ENCODE measurements at regions not wholly inside any gene's neighbourhood (a gene's known extent, or its start where the extent isn't known, plus 50 kb on each side); places are given as distances from the start of the nearest gene placed in this dataset.

- TF ChIP-seq, protein P1, sequence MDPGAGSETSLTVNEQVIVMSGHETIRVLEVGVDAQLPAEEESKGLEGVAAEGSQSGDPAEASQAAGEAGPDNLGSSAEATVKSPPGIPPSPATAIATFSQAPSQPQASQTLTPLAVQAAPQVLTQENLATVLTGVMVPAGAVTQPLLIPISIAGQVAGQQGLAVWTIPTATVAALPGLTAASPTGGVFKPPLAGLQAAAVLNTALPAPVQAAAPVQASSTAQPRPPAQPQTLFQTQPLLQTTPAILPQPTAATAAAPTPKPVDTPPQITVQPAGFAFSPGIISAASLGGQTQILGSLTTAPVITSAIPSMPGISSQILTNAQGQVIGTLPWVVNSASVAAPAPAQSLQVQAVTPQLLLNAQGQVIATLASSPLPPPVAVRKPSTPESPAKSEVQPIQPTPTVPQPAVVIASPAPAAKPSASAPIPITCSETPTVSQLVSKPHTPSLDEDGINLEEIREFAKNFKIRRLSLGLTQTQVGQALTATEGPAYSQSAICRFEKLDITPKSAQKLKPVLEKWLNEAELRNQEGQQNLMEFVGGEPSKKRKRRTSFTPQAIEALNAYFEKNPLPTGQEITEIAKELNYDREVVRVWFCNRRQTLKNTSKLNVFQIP (CRISPR knock-in tag; IDR thresholded peaks at IDR 0.05; ENCODE audit: borderline replicate concordance, low read depth): no peak
Observed at GRCh38 chr2:188138313-188138712, 153.4 kb upstream of the GULP1 start (continued).

- TF ChIP-seq TCF4 (CRISPR knock-in tag; IDR thresholded peaks at IDR 0.05; ENCODE audit: borderline replicate concordance) (no peak), GLIS3 (CRISPR knock-in tag; IDR thresholded peaks at IDR 0.05) (no peak), BACH2 (CRISPR knock-in tag; IDR thresholded peaks at IDR 0.05; ENCODE audit: borderline replicate concordance) (no peak), TSHZ2 (CRISPR knock-in tag; IDR thresholded peaks at IDR 0.05) (no peak), SNAI2 (CRISPR knock-in tag; IDR thresholded peaks at IDR 0.05) (no peak), ZC3H10 (CRISPR knock-in tag; IDR thresholded peaks at IDR 0.05) (no peak), ZFP30 (CRISPR knock-in tag; IDR thresholded peaks at IDR 0.05) (no peak), ZNF70 (CRISPR knock-in tag; IDR thresholded peaks at IDR 0.05) (no peak), ZFP3 (CRISPR knock-in tag; IDR thresholded peaks at IDR 0.05) (no peak), PPARA (CRISPR knock-in tag; IDR thresholded peaks at IDR 0.05; ENCODE audit: borderline replicate concordance) (no peak), OSR1 (CRISPR knock-in tag; IDR thresholded peaks at IDR 0.05) (no peak), TOX (CRISPR knock-in tag; IDR thresholded peaks at IDR 0.05; ENCODE audit: borderline replicate concordance) (no peak), PATZ1 (CRISPR knock-in tag; IDR thresholded peaks at IDR 0.05; ENCODE audit: borderline replicate concordance) (no peak), ZNF8 (CRISPR knock-in tag; IDR thresholded peaks at IDR 0.05) (no peak), CSDC2 (CRISPR knock-in tag; IDR thresholded peaks at IDR 0.05) (no peak), ARNTL (CRISPR knock-in tag; IDR thresholded peaks at IDR 0.05; ENCODE audit: borderline replicate concordance, low read depth) (no peak), ISL1 (CRISPR knock-in tag; IDR thresholded peaks at IDR 0.05) (no peak), RARB (CRISPR knock-in tag; IDR thresholded peaks at IDR 0.05) (no peak)
- TF ChIP-seq, protein P2, sequence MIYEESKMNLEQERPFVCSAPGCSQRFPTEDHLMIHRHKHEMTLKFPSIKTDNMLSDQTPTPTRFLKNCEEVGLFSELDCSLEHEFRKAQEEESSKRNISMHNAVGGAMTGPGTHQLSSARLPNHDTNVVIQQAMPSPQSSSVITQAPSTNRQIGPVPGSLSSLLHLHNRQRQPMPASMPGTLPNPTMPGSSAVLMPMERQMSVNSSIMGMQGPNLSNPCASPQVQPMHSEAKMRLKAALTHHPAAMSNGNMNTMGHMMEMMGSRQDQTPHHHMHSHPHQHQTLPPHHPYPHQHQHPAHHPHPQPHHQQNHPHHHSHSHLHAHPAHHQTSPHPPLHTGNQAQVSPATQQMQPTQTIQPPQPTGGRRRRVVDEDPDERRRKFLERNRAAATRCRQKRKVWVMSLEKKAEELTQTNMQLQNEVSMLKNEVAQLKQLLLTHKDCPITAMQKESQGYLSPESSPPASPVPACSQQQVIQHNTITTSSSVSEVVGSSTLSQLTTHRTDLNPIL (CRISPR knock-in tag; IDR thresholded peaks at IDR 0.05; ENCODE audit: low read depth): no peak
- TF ChIP-seq, protein P1 (CRISPR knock-in tag; IDR thresholded peaks at IDR 0.05; ENCODE audit: borderline replicate concordance, low read depth): no peak
- ATAC-seq: no peak
Observed at GRCh38 chr2:188142088-188142487, 149.6 kb upstream of the GULP1 start.

DNA sequence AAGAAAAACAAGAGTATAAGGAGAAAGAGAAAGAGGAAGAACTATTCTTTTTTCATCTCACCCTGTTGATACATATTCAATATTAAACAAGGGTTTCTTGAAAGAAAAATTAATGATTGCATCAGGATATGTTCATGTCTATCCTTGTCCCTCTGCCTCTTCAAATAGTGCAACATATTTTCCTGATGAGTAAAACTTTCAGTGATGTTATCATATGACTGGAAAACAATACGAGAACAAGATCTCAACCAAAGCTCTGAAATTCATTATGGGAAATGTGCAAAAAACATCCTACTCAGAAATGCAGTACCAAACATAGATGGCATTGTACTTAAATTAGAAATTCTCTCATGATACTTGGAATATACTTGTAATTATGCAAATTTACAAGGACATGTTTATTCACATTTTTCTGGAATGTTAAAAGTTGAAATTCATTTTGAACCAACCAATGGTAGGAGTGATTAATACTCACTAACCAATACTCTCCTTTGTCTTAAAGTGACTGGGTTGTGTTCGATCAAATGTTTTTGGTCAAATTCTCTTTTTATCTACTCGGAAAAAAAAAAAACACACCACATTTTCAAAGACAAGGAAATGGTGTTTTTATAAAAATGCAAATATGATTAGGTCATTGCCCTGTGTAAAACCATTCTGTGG lies 148.9 kb upstream of the GULP1 start:
- peak; percentile 75 for ATAC-seq
- TF ChIP-seq SNAI2 (CRISPR knock-in tag; IDR thresholded peaks at IDR 0.05) (no peak), TSHZ2 (CRISPR knock-in tag; IDR thresholded peaks at IDR 0.05) (no peak), ARNTL (CRISPR knock-in tag; IDR thresholded peaks at IDR 0.05; ENCODE audit: borderline replicate concordance, low read depth) (no peak), ZFP3 (CRISPR knock-in tag; IDR thresholded peaks at IDR 0.05) (no peak), PPARA (CRISPR knock-in tag; IDR thresholded peaks at IDR 0.05; ENCODE audit: borderline replicate concordance) (no peak), ISL1 (CRISPR knock-in tag; IDR thresholded peaks at IDR 0.05) (no peak), BACH2 (CRISPR knock-in tag; IDR thresholded peaks at IDR 0.05; ENCODE audit: borderline replicate concordance) (no peak), GLIS3 (CRISPR knock-in tag; IDR thresholded peaks at IDR 0.05) (no peak), TCF4 (CRISPR knock-in tag; IDR thresholded peaks at IDR 0.05; ENCODE audit: borderline replicate concordance) (no peak), ZNF70 (CRISPR knock-in tag; IDR thresholded peaks at IDR 0.05) (no peak), ZNF565 (CRISPR knock-in tag; conservative IDR thresholded peaks at IDR 0.05; ENCODE audit: low read depth) (no peak), CSDC2 (CRISPR knock-in tag; IDR thresholded peaks at IDR 0.05) (no peak), OSR1 (CRISPR knock-in tag; IDR thresholded peaks at IDR 0.05) (no peak), ZFP30 (CRISPR knock-in tag; IDR thresholded peaks at IDR 0.05) (no peak), ESRRG (CRISPR knock-in tag; IDR thresholded peaks at IDR 0.05) (no peak), ZC3H10 (CRISPR knock-in tag; IDR thresholded peaks at IDR 0.05) (no peak)
- TF ChIP-seq, protein P1 (CRISPR knock-in tag; IDR thresholded peaks at IDR 0.05; ENCODE audit: borderline replicate concordance, low read depth): no peak

Data from SK-N-SH treated with all-trans-retinoic acid at 6 μM for 48 hours (cell line).